ENCODE measurements at regions not wholly inside any gene's neighbourhood (a gene's known extent, or its start where the extent isn't known, plus 50 kb on each side); places are given as distances from the start of the nearest gene placed in this dataset.

DNA sequence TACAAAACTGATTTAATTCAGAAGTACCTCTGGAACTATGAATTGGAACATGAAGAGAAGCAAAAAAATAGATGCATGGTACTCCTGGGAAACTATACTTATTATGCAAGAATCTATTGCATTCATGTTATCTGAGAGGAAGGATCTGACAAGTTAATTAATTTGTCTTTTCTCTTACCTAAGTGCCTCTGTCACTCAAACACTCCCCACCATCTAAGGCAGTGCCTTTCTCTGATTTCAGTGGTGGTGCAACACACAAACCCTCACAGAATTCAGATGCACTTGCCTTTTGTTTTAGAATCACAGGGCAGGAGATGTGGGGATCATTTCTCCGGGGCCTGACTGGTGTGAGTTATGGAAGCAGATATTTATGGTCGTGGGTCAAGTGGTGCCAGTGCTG, 52.5 kb upstream of the C9orf72 start:
- DNase-seq (ENCODE audit: low spot score): no peak

DNA sequence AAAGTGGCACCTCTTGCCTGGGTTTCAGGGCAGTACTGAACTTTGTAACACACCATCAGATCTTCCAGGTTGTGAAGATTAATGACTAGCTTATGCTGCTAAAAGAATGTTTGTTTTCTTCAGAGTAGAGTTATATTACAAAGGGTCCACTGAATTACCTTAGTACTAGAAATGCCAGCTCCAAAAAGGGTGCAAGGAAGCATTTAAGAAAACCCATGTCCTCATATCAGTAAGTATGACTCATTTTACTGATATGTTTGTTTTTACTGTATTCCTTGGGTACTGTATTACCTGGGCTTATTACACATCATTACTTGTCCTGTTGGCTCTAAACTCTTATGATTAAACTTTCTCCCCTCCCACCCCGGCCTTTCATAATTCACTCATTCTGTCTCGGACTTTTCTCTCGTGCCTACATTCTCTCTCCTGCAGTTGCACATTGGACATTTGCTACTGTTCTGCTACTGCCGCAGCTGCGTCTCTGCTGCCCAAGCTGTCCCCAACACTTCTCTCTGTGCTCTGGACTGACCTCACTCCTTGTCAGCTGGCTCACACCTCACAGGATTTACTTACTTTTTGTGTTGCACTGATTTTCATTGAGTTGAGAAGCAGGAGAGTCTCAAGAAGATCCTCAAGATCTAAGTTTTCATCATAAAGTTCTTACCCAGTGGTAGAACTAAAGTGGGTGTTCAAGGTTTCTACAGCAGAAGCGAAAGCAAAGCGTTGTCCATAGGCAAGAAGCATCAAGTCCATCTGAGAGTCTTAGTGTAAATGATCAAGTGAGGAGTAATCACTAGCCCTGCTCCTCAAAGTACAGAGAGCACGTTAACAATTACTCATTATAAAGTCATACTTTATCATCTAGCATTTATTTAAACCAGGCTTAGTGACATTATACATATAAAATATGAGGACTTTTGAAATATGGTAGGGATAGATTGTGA, 53.2 kb upstream of the C9orf72 start:
- DNase-seq (ENCODE audit: low spot score): no peak

DNA sequence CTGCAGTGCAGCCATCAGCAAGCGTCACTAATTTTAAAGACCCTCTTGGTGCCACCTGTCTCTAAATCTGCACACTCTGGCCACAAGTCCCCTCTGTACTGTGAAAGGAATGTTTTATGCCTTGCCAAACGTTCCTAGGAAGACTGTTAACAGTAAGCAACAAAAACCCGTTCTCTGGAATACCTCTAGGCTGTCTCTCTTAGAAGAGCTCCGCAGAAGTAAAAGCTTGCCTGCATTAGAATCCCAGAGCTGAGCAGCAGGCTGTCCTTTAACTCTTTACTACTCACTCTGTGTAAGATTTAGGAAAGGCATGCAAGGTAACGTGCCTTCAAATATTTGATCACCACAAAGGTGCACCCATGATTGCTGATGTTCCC, 53.9 kb upstream of the C9orf72 start:
- DNase-seq (ENCODE audit: low spot score): no peak

DNA sequence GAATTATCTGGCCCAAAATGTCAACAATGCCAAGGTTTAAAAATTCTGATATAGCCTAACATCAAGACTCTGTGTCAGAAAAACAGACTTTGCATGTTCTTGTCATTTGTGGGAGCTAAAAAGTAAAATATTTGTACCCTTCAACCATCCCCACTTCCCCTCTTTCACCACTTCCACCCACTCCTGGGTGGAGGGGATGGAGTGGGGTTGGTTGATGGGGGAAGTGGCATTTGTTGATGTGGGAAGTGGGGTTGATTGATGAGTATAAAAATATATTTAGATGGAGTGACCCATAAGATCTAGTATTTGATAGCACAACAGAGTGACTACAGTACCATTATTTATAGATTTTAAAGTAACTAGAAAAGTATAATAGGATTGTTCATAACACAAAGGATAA, 55.0 kb upstream of the C9orf72 start:
- no peak for DNase-seq (ENCODE audit: low spot score)

DNA sequence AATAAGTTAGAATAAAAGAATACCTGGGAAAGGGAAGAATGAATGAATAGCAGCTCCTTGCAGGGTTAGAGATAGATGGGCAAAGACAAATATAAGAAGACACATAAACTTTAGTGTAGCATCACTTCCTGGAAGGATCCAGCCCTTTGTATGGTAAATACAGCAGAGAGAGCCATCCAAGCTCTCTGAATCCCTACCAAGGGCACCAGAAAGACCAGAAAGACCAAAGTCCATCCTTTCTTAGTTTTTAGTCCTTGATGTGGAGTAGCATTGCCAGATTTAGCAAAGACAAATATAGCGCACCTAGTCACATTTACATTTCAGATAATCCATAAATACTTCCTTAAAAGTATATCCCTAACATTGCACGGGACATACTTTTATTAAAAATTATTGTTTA, 56.1 kb upstream of the C9orf72 start:
- no peak for DNase-seq (ENCODE audit: low spot score)

DNA sequence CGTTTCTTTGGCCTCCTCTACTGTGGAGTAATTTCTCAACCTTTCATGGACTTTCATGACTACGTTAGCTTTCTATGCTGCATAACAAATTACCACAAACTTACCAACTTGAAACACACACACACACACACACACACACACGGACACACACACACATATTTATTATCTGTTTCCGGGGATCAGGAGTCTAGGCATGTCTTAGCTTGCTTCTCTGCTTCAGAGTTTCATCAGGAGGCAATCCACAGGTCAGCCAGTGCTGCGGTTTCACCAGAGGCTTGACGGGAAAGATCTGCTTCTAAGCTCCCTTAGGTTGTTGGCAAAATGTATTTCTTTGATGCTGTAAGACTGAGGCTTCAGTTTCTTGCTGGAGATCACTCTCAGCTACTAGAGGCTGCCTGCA, 59.0 kb upstream of the C9orf72 start:
- no peak for DNase-seq (ENCODE audit: low spot score)

DNA sequence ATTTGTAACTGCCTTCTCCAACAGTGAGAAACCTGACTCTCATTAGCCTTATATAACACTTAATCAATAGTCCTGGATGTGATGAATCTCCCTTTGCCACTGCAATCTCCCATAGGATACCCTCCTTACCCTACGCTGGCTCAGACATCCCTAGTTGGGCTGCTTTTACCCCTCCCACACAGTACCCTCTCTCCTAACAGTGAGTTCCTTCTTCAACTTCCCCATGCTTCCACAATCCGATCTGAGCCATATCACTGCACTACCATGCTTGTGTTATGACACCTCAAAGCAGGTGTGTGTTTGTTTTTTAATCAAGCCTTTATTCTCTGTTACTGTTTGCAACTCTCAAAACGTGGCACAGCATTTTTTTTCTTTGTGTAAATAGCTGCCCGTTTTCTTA, 60.5 kb upstream of the C9orf72 start:
- no peak for DNase-seq (ENCODE audit: low spot score)

DNA sequence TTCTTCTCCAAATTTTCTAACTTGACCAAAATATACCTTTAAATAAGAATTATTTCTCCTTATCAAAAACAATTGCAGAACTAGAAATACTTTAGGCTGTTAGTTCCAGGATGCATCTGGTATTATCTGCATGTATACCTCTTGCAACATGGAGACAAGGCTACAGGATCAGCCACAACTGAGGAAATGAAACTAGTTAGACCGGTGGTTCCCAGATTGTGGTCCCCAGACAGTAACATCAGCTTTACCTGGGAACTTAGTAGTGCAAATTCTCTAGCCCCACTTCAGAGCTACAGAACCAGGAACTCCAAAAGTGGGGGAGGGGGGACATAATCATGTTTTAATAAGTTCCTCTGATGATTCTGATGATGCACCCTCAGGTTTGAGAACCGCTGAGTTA, 61.6 kb upstream of the C9orf72 start:
- no peak for DNase-seq (ENCODE audit: low spot score)

DNA sequence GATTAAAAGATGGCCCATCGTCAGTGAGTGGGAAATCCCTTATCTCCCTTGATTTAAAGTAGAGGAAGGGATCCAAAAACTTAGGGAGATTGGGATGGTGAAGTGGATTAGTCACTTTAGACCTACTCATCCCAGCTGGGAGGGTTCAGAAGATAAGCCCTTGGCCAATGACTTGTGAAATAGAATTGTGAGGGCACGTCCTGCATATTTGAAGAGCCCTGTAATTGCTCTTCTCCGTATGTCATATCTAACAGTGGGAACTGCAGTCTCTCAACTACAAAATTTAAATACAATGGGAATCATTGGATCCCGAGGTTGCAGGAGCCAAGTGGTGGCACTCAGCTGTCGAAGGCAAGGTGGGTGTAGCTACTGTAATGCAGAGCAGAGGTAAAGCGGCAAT, 65.4 kb upstream of the C9orf72 start:
- DNase-seq (ENCODE audit: low spot score): no peak

DNA sequence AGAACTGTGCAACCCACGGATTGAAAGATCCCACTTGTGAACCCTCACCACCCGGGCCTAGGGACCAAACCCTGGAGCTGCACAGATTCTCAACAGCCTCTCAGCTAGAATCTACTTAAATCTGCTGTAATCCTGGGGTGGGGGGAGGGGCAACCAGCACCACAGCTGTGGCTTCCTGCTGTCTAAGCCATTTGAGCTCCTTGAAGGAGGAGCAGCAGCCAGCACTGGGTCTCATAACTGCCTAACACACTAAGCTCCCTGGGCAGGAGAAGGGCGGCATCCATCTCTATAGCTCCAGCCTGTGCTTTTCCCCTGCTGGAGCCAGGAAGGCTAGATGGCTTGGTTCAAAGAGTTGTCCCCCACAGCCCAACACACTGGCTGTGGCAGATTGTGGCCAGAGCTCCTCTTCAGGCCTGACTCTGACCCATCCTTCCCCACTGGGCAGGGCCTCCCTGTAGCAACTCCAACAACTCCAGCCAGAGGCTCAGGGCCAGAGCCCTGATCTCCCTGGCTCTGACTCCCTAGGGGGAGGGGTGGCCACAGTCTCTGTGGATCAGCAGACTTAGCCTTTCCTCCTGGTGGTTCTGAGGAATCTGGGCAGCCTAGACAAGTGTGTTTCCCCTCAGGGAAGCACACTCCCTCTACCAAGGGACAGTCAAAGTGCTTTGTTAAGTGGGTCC, 72.0 kb upstream of the C9orf72 start:
- DNase-seq (ENCODE audit: low spot score): no peak

DNA sequence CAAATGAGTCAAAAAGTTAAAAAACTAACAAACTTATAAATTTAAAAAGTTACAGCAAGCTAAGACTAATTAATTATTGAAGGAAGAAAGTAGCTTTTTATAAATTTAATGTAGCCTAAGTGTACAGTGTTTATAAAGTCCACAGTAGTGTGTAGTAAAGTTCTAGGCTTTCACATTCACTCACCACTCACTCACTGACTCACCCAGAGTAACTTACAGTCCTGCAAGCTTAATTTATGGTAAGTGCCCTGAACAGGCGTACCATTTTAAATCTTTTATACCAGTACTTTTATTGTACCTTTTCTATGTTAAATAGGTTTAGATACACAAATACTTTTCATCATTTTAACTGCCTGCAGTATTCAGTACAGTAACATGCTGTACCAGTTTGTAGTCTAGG, 80.0 kb upstream of the C9orf72 start:
- DNase-seq (ENCODE audit: low spot score): no peak

DNA sequence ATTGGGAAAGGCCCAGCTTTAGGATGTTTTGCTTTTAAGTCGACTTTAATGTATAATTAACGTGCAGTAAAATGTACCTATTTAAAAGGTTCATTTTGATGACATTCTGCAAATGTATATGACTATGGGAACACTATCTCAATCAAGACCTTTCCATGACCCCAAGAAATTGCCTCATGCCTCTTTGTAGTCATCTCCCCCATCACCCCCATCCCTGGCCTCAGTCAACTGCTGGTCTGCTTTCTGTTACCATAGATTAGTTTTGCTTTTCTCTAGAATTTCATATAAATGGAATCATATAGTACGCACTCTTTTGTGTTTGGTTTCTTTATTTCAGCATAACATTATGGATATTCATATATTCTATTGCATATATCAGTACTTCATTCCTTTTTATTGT, 80.7 kb upstream of the C9orf72 start:
- no peak for DNase-seq (ENCODE audit: low spot score)

DNA sequence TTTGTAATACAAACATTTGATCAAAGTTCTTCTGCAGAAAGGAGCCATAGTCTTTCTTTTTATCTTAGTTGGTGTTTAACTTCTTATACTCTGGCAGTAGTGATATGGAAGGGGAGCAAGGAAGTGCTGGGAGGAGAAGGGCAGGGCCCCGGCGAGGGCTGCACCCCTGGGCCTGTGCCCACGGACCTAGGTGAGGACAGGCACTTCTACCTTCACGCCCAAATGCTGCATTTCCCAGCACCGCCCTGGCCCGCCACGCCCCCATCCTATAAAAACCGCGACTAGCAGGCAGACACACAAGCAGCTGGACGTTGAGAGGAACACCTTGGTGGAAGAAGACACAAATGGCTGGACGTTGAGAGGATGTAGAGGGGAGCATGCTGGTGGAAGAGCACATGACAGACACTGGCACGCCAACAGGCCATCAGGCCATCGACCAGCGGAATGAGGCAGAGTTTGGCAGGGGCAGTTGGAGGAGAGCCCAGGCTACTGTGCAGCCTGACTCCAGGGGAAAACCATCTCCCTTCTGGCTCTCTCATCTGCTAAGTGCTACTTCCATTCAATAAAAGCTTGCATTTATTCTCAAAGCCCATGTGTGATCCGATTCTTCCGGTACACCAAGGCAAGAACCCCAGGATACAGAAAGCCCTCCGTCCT, 81.5 kb upstream of the C9orf72 start:
- no peak for DNase-seq (ENCODE audit: low spot score)

DNA sequence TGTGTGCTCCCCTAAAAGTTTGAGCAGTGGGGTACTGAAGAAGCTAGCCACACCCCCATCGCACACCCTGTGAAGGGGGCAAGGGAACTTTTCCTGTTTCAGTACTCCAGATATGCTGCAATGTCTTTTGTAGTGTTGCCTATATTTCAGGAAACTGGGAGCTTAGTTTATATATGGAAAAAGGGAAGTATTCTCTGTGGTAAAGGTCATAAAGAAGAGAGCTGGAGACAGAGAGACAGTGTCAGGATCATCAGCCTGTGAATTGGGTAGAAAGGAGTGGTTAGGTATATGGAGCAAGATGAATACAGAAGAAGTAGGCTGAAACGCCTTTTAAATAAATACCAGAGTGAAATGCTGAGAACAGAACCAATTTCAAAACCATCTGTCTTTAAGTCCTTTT, 82.2 kb upstream of the C9orf72 start:
- DNase-seq (ENCODE audit: low spot score): no peak

DNA sequence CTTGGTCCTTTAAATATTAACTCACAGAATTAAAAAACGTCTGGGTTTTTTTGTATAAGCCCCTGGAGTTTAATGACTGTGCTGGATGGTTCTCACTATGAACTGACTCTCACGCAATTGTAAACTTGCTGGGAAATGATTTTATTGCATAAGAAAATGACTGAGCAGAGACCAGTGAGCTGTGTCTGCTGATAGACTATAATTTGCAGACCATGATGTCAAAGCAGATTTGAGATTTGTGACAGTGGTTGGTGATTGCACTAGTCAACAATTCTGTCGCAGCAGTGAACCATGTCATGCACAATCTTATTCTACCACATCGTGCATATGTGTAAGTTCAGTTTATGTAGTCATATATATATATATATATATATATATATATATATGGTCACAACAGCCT, 85.7 kb upstream of the C9orf72 start:
- DNase-seq (ENCODE audit: low spot score): no peak

DNA sequence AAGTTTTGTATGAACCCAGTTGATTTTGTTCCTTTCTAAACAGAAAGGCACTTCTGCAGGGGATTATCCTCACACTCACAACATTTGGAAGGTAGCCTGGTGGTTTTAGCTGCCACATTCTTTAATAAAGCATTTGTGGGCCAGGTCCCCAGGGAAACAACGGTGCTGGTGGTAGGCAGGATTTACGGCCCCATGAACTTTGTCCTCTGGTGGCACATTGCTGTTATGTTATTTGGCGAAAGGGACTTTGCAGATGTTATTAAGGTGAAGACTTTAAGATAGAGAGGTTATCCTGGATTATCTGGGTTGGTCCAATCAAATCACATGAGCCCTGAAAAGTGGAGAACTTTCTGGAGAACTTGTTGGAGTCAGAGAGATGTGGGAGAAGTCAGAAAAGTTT, 86.3 kb upstream of the C9orf72 start:
- DNase-seq (ENCODE audit: low spot score): no peak

DNA sequence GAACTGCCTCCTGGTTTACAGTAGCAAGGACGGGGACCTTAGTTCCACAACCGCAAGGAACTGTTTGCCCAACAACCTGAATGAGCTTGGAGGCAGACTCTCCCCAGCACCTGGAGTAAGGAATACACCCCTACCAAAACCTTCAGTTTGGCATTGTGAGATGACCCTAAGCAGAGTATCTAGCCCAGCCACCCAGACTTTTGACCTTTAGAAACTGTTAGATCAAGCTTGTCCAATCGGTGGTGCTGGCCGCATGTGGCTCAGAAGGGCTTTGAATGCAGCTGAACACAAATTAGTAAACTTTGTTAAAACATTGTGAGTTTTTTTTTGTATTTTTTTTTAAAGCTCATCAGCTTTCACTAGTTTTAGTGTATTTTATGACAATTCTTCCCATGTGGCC, 86.9 kb upstream of the C9orf72 start:
- no peak for DNase-seq (ENCODE audit: low spot score)

DNA sequence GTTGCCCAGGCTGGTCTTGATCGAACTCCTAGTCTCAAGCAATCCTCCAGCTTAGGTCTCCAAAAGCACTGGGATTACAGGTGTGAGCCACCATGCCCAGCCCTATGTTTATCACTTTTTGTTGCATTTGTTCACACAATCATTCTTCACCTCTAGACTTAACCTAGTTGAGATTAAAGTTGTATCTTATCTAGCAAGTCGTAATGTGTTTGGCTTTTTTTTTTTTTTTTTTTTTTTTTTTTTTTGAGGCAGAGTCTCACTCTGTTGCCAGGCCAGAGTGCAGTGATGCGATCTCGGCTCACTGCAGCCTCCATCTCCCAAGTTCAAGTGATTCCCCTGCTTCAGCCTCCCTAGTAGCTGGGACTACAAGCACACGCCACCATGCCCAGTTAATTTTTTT, 90.2 kb upstream of the C9orf72 start:
- DNase-seq (ENCODE audit: low spot score): no peak

DNA sequence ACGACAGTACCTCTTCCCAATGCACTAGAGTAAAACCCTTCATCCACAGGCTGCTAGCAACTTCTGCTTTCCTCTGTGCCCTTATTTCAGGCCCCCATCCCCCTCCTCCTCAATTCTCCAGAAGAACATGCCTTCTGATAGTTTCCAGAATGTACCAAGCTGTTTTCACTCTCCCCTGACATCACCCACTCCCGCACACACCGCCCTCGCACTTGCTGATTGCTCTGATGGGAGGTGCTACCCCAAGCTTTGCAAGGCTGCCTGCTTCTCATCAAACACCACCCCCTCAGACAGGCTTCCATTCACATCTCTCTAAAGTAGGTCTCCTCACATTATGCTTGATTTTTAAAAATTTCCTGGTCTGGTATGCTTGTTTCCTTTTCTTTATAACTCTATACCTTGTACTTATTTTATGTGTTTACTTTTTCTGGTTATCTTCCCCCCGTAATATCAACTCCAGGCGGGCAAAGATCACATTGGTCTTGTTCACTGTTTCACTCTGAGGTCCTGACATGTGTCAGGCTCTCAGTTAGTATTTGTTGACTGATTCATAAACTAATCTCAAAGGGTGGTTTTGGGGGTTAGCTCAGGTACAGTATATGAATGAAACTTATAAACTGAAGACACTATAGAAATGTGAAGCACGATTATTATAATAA, 91.0 kb upstream of the C9orf72 start:
- DNase-seq (ENCODE audit: low spot score): no peak

DNA sequence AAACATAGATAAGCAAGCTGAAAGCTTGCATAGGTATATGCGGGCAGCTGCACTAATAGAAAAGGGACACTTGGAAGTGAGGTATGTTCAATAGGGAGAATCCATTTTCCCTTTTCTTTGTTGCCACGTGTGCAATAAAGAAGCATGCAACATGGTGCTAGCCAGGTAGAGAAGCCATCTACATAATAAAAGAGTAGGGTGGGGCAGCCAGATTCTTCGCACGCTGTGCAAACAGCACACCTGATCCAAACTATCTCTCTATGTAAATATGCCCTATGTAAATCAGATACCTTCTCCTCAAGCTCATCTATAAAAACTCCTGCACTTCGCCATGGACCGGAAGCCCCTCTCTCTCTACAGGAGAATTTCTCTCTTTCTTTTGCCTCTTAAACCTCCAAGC, 91.9 kb upstream of the C9orf72 start:
- DNase-seq (ENCODE audit: low spot score): no peak

DNA sequence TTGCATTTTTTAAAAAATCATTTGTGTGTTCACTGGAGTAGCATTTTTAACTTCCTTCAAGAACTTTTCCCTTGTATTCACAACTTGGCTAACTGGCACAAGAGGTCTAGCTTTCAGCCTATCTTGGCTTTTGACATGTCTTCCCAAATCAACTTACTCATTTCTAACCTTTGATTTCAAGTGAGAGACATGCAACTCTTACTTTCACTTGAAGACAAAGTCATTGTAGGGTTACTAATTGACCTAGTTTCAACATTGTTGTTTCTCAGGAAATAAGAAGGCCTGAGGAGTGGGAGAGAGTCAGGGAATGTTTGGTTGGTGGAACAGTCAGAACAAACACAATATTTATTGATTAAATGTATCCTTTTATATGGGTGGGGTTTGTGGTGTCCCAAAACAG, 95.0 kb upstream of the C9orf72 start:
- DNase-seq (ENCODE audit: low spot score): no peak

DNA sequence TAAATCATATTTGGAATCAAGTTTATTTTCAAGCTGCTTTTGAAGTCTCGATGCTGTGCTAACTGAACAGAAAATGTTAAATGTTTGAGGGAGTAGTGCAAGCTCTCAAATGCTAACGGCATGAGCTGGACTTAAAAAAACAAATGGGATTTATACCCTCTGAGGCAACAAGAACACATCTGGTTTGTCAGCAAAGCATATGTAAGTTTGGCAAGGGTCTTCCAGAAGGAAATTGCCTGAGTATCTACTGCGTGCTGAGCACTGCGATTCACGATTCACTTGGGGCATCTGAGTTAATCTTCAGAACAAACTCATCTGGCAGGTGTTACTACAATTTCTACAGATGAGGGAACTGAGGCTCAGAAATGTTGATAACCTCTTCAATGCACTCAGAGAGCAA, 98.4 kb upstream of the C9orf72 start:
- no peak for DNase-seq (ENCODE audit: low spot score)

DNA sequence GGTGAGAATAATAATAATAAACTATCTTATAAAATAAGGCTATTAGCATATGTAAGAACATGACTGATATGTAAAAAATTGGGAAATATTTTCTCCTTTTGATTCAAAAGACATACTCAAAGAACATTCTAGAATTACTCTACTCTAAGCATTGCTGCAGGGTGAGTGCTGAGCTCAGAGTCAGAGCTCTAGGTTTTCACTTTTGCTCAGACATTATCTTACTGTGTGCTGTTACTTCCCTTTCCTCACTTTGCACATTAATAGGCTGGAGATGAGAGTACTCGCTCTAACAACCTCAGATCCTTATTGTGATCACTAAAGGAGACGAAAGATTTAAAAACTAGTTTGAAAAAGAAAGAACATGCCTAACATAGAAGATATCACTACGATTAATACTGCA, 99.4 kb upstream of the C9orf72 start:
- DNase-seq (ENCODE audit: low spot score): no peak

Data from kidney capillary endothelial cell (primary cell).